H7 (cell line): ENCODE measurements at regions not wholly inside any gene's neighbourhood (a gene's known extent, or its start where the extent isn't known, plus 50 kb on each side); places are given as distances from the start of the nearest gene placed in this dataset.
"Not testable (repeated sequence)": the region's sequence is repeated elsewhere in the genome, so short reads cannot be mapped to it uniquely, and the experiment has no call there.

Source experiments
- DNase-seq: peaks from one replicate; pipeline ENCODE4 v3.0.0; 2012
- H3K27me3 ChIP-seq: 2 replicates; pipeline ENCODE4 v1.6.0; 2011; ENCODE audit warnings: mild to moderate bottlenecking, low read length; ENCODE audit not compliant: control insufficient read depth, insufficient read depth
- H3K36me3 ChIP-seq: replicated peaks from 2 replicates; pipeline ENCODE4 v1.5.1; 2011; ENCODE audit warnings: low read length; ENCODE audit not compliant: control insufficient read depth, insufficient read depth
- H3K4me3 ChIP-seq: 2 replicates; pipeline ENCODE4 v1.5.1; 2011; ENCODE audit warnings: low read depth, mild to moderate bottlenecking, control low read depth, low read length, moderate library complexity; ENCODE audit not compliant: insufficient read depth

GRCh38 chr16:66116163-66117002 is 250.1 kb upstream of the CDH5 start:
- Histone ChIP-seq H3K36me3 (no peaks in the 10 kb centered on the region), H3K27me3 (no peaks in the 10 kb centered on the region), H3K4me3 (no peak overlapping the region)
- no peak for DNase-seq

GRCh38 chr16:66115373-66115772 is 251.1 kb upstream of the CDH5 start:
- Histone ChIP-seq H3K36me3 (no peaks in the 10 kb centered on the region), H3K4me3 (no peak overlapping the region), H3K27me3 (no peaks in the 10 kb centered on the region)
- peak; percentile 46 for DNase-seq

- no peaks in the 10 kb centered on the region for H3K27me3 ChIP-seq
- no peak overlapping the region for H3K4me3 ChIP-seq
- no peaks in the 10 kb centered on the region for H3K36me3 ChIP-seq
- no peak for DNase-seq
These were observed 253.3 kb upstream of the CDH5 start for GRCh38 chr16:66113223-66113622.

- no peak overlapping the region for H3K4me3 ChIP-seq
- DNase-seq = no peak
- no peaks in the 10 kb centered on the region for H3K27me3 ChIP-seq
- H3K36me3 ChIP-seq = no peaks in the 10 kb centered on the region
These were observed 256.8 kb upstream of the CDH5 start for GRCh38 chr16:66109677-66110076.

GRCh38 chr16:66107661-66108060 is 258.8 kb upstream of the CDH5 start:
- H3K4me3 ChIP-seq = no peak overlapping the region
- H3K36me3 ChIP-seq = no peaks in the 10 kb centered on the region
- no peaks in the 10 kb centered on the region for H3K27me3 ChIP-seq
- DNase-seq = no peak

- Histone ChIP-seq H3K36me3 (no peaks in the 10 kb centered on the region), H3K4me3 (no peak overlapping the region), H3K27me3 (no peaks in the 10 kb centered on the region)
- no peak for DNase-seq
These were observed 263.3 kb upstream of the CDH5 start for GRCh38 chr16:66103211-66103610.

GRCh38 chr16:66099306-66099705 is 267.2 kb upstream of the CDH5 start:
- Histone ChIP-seq H3K27me3 (no peaks in the 10 kb centered on the region), H3K4me3 (no peak overlapping the region), H3K36me3 (no peaks in the 10 kb centered on the region)
- no peak for DNase-seq

- DNase-seq = no peak
- no peaks in the 10 kb centered on the region for H3K27me3 ChIP-seq
- no peak overlapping the region for H3K4me3 ChIP-seq
These were observed 268.7 kb upstream of the CDH5 start for GRCh38 chr16:66097751-66098150.

GRCh38 chr16:66095676-66096075 is 270.8 kb upstream of the CDH5 start:
- H3K4me3 ChIP-seq = no peak overlapping the region
- peak; percentile 48 for DNase-seq

More at GRCh38 chr16:66097751-66098150, 268.7 kb upstream of the CDH5 start:
- H3K36me3 ChIP-seq = no peaks in the 10 kb centered on the region

GRCh38 chr16:66093191-66093590 is 273.3 kb upstream of the CDH5 start:
- Histone ChIP-seq H3K27me3 (no peaks in the 10 kb centered on the region), H3K36me3 (no peaks in the 10 kb centered on the region), H3K4me3 (no peak overlapping the region)
- DNase-seq = no peak

More at GRCh38 chr16:66095676-66096075, 270.8 kb upstream of the CDH5 start:
- H3K27me3 ChIP-seq = no peaks in the 10 kb centered on the region
- no peaks in the 10 kb centered on the region for H3K36me3 ChIP-seq

GRCh38 chr16:66091471-66091891 is 275.0 kb upstream of the CDH5 start:
- Histone ChIP-seq H3K27me3 (no peaks in the 10 kb centered on the region), H3K4me3 (no peak overlapping the region), H3K36me3 (no peaks in the 10 kb centered on the region)
- DNase-seq = no peak

- H3K36me3 ChIP-seq = no peaks in the 10 kb centered on the region
- no peak for DNase-seq
- H3K4me3 ChIP-seq = no peak overlapping the region
- no peaks in the 10 kb centered on the region for H3K27me3 ChIP-seq
These were observed 277.8 kb upstream of the CDH5 start for GRCh38 chr16:66088681-66089080.

- H3K36me3 ChIP-seq = no peaks in the 10 kb centered on the region
- no peak for DNase-seq
- no peak overlapping the region for H3K4me3 ChIP-seq
- H3K27me3 ChIP-seq = no peaks in the 10 kb centered on the region
These were observed 279.2 kb upstream of the CDH5 start for GRCh38 chr16:66087308-66087707.

- H3K27me3 ChIP-seq = no peaks in the 10 kb centered on the region
- no peak overlapping the region for H3K4me3 ChIP-seq
- no peak for DNase-seq
- no peaks in the 10 kb centered on the region for H3K36me3 ChIP-seq
These were observed 280.8 kb upstream of the CDH5 start for GRCh38 chr16:66085651-66086050.

GRCh38 chr16:66084731-66085130 is 281.8 kb upstream of the CDH5 start:
- H3K27me3 ChIP-seq, DNase-seq, H3K4me3 ChIP-seq, H3K36me3 ChIP-seq: not testable (repeated sequence)
